ENCODE measurements at regions not wholly inside any gene's neighbourhood (a gene's known extent, or its start where the extent isn't known, plus 50 kb on each side); places are given as distances from the start of the nearest gene placed in this dataset.
"Not testable (repeated sequence)": the region's sequence is repeated elsewhere in the genome, so short reads cannot be mapped to it uniquely, and the experiment has no call there.

GRCh38 chr18:64377446-64377845 lies 228.6 kb upstream of the LINC00305 start:
- Mint-ChIP-seq H3K27me3 (no peaks in the 10 kb centered on the region), H3K4me3 (no peak overlapping the region), H3K9me3 (no peaks in the 10 kb centered on the region), H3K36me3 (no peaks in the 10 kb centered on the region), H3K4me1 (no peaks in the 10 kb centered on the region), H3K27ac (no peak overlapping the region)
- no peak for DNase-seq

GRCh38 chr18:64372850-64373249 lies 224.0 kb upstream of the LINC00305 start:
- no peaks in the 10 kb centered on the region for H3K4me1 Mint-ChIP-seq
- H3K27ac Mint-ChIP-seq, result no peak overlapping the region

GRCh38 chr18:64369830-64370440 lies 221.0 kb upstream of the LINC00305 start:
- not testable (repeated sequence) for H3K9me3 Mint-ChIP-seq, DNase-seq, H3K4me3 Mint-ChIP-seq, H3K27me3 Mint-ChIP-seq, H3K36me3 Mint-ChIP-seq, H3K4me1 Mint-ChIP-seq, H3K27ac Mint-ChIP-seq

More at GRCh38 chr18:64372850-64373249, 224.0 kb upstream of the LINC00305 start:
- H3K36me3 Mint-ChIP-seq, result no peaks in the 10 kb centered on the region
- peaks cover 3% of the 10 kb centered on the region for H3K9me3 Mint-ChIP-seq
- no peaks in the 10 kb centered on the region for H3K27me3 Mint-ChIP-seq
- no peak overlapping the region for H3K4me3 Mint-ChIP-seq
- DNase-seq, result no peak

- no peak for DNase-seq
- H3K4me1 Mint-ChIP-seq, result no peaks in the 10 kb centered on the region
- H3K4me3 Mint-ChIP-seq, result no peak overlapping the region
- no peaks in the 10 kb centered on the region for H3K27me3 Mint-ChIP-seq
- H3K27ac Mint-ChIP-seq, result no peak overlapping the region
- H3K9me3 Mint-ChIP-seq, result peaks cover 5% of the 10 kb centered on the region
- H3K36me3 Mint-ChIP-seq, result no peaks in the 10 kb centered on the region
These were observed 216.2 kb upstream of the LINC00305 start for GRCh38 chr18:64365106-64365505.

- no peaks in the 10 kb centered on the region for H3K4me1 Mint-ChIP-seq
- no peak overlapping the region for H3K27ac Mint-ChIP-seq
These were observed 188.8 kb upstream of the LINC00305 start for GRCh38 chr18:64337673-64338072.

GRCh38 chr18:64337018-64337417 lies 188.1 kb upstream of the LINC00305 start:
- DNase-seq, result no peak
- no peaks in the 10 kb centered on the region for H3K4me1 Mint-ChIP-seq
- H3K36me3 Mint-ChIP-seq, result no peaks in the 10 kb centered on the region
- no peak overlapping the region for H3K4me3 Mint-ChIP-seq
- H3K27me3 Mint-ChIP-seq, result no peaks in the 10 kb centered on the region
- H3K9me3 Mint-ChIP-seq, result no peaks in the 10 kb centered on the region
- no peak overlapping the region for H3K27ac Mint-ChIP-seq

More at GRCh38 chr18:64337673-64338072, 188.8 kb upstream of the LINC00305 start:
- H3K9me3 Mint-ChIP-seq, result no peaks in the 10 kb centered on the region
- H3K4me3 Mint-ChIP-seq, result no peak overlapping the region
- no peaks in the 10 kb centered on the region for H3K36me3 Mint-ChIP-seq
- H3K27me3 Mint-ChIP-seq, result no peaks in the 10 kb centered on the region
- no peak for DNase-seq

- peaks cover 2% of the 10 kb centered on the region for H3K9me3 Mint-ChIP-seq
- no peaks in the 10 kb centered on the region for H3K36me3 Mint-ChIP-seq
- DNase-seq, result no peak
- H3K27ac Mint-ChIP-seq, result no peak overlapping the region
- H3K4me3 Mint-ChIP-seq, result no peak overlapping the region
- no peaks in the 10 kb centered on the region for H3K4me1 Mint-ChIP-seq
- no peaks in the 10 kb centered on the region for H3K27me3 Mint-ChIP-seq
These were observed 185.9 kb upstream of the LINC00305 start for GRCh38 chr18:64334748-64335147.

- no peaks in the 10 kb centered on the region for H3K36me3 Mint-ChIP-seq
- H3K27ac Mint-ChIP-seq, result no peak overlapping the region
- H3K4me3 Mint-ChIP-seq, result no peak overlapping the region
- peaks cover 3% of the 10 kb centered on the region for H3K9me3 Mint-ChIP-seq
- DNase-seq, result no peak
- H3K27me3 Mint-ChIP-seq, result no peaks in the 10 kb centered on the region
- H3K4me1 Mint-ChIP-seq, result no peaks in the 10 kb centered on the region
These were observed 184.7 kb upstream of the LINC00305 start for GRCh38 chr18:64333584-64333983.

GRCh38 chr18:64332835-64333234 lies 183.9 kb upstream of the LINC00305 start:
- H3K4me1 Mint-ChIP-seq, result no peaks in the 10 kb centered on the region
- no peak overlapping the region for H3K27ac Mint-ChIP-seq
- DNase-seq, result no peak
- no peak overlapping the region for H3K4me3 Mint-ChIP-seq
- no peaks in the 10 kb centered on the region for H3K36me3 Mint-ChIP-seq
- no peaks in the 10 kb centered on the region for H3K27me3 Mint-ChIP-seq
- H3K9me3 Mint-ChIP-seq, result peaks cover 3% of the 10 kb centered on the region

GRCh38 chr18:64331419-64331818 lies 182.5 kb upstream of the LINC00305 start:
- no peaks in the 10 kb centered on the region for H3K4me1 Mint-ChIP-seq

GRCh38 chr18:64330931-64331330 lies 182.0 kb upstream of the LINC00305 start:
- no peaks in the 10 kb centered on the region for H3K36me3 Mint-ChIP-seq
- H3K4me1 Mint-ChIP-seq, result no peaks in the 10 kb centered on the region
- H3K4me3 Mint-ChIP-seq, result no peak overlapping the region

More at GRCh38 chr18:64331419-64331818, 182.5 kb upstream of the LINC00305 start:
- no peak for DNase-seq
- Mint-ChIP-seq H3K36me3 (no peaks in the 10 kb centered on the region), H3K4me3 (no peak overlapping the region), H3K9me3 (peaks cover 3% of the 10 kb centered on the region), H3K27ac (no peak overlapping the region), H3K27me3 (no peaks in the 10 kb centered on the region)

GRCh38 chr18:64330161-64330560 lies 181.3 kb upstream of the LINC00305 start:
- Mint-ChIP-seq H3K4me3 (no peak overlapping the region), H3K36me3 (no peaks in the 10 kb centered on the region), H3K27ac (no peak overlapping the region), H3K4me1 (no peaks in the 10 kb centered on the region), H3K27me3 (no peaks in the 10 kb centered on the region), H3K9me3 (peaks cover 3% of the 10 kb centered on the region)
- DNase-seq, result no peak

More at GRCh38 chr18:64330931-64331330, 182.0 kb upstream of the LINC00305 start:
- no peaks in the 10 kb centered on the region for H3K27me3 Mint-ChIP-seq
- no peak overlapping the region for H3K27ac Mint-ChIP-seq
- DNase-seq, result no peak
- H3K9me3 Mint-ChIP-seq, result peaks cover 3% of the 10 kb centered on the region

- DNase-seq, result no peak
- H3K9me3 Mint-ChIP-seq, result peaks cover 6% of the 10 kb centered on the region
- H3K4me1 Mint-ChIP-seq, result no peaks in the 10 kb centered on the region
- no peak overlapping the region for H3K27ac Mint-ChIP-seq
- no peaks in the 10 kb centered on the region for H3K27me3 Mint-ChIP-seq
- H3K4me3 Mint-ChIP-seq, result no peak overlapping the region
- peaks cover 2% of the 10 kb centered on the region for H3K36me3 Mint-ChIP-seq
These were observed 173.3 kb upstream of the LINC00305 start for GRCh38 chr18:64322189-64322588.

- Mint-ChIP-seq H3K4me1 (no peaks in the 10 kb centered on the region), H3K9me3 (peaks cover 10% of the 10 kb centered on the region), H3K27ac (no peak overlapping the region), H3K36me3 (peaks cover 2% of the 10 kb centered on the region), H3K4me3 (no peak overlapping the region), H3K27me3 (no peaks in the 10 kb centered on the region)
- no peak for DNase-seq
These were observed 169.7 kb upstream of the LINC00305 start for GRCh38 chr18:64318547-64318946.

GRCh38 chr18:64311859-64312258 lies 163.0 kb upstream of the LINC00305 start:
- H3K9me3 Mint-ChIP-seq, result peaks cover under 1% of the 10 kb centered on the region
- H3K4me3 Mint-ChIP-seq, result no peak overlapping the region
- H3K27me3 Mint-ChIP-seq, result no peaks in the 10 kb centered on the region
- H3K36me3 Mint-ChIP-seq, result no peaks in the 10 kb centered on the region
- H3K4me1 Mint-ChIP-seq, result no peaks in the 10 kb centered on the region
- no peak overlapping the region for H3K27ac Mint-ChIP-seq
- no peak for DNase-seq

GRCh38 chr18:64295839-64296238 lies 147.0 kb upstream of the LINC00305 start:
- Mint-ChIP-seq H3K4me3 (no peak overlapping the region), H3K9me3 (no peaks in the 10 kb centered on the region), H3K4me1 (no peaks in the 10 kb centered on the region), H3K27ac (no peak overlapping the region), H3K36me3 (no peaks in the 10 kb centered on the region), H3K27me3 (no peaks in the 10 kb centered on the region)
- DNase-seq, result no peak
